Glutamatergic neuron (in vitro differentiated cells): ENCODE measurements at regions not wholly inside any gene's neighbourhood (a gene's known extent, or its start where the extent isn't known, plus 50 kb on each side); places are given as distances from the start of the nearest gene placed in this dataset.

Experiments
- DNase-seq: peaks from one replicate; pipeline ENCODE4 v3.0.0; 2022
- H3K27ac Mint-ChIP-seq: one replicate; pipeline ENCODE4 v1.8.0; 2020; ENCODE audit warnings: mild to moderate bottlenecking, mixed read lengths, inconsistent platforms; ENCODE audit not compliant: unreplicated experiment
- H3K27me3 Mint-ChIP-seq: one replicate; pipeline ENCODE4 v1.8.0; 2020; ENCODE audit warnings: mild to moderate bottlenecking, moderate library complexity, mixed read lengths, inconsistent platforms; ENCODE audit not compliant: unreplicated experiment
- H3K36me3 Mint-ChIP-seq: one replicate; pipeline ENCODE4 v1.8.0; 2020; ENCODE audit warnings: mild to moderate bottlenecking, mixed read lengths, inconsistent platforms; ENCODE audit not compliant: unreplicated experiment
- H3K4me1 Mint-ChIP-seq: one replicate; pipeline ENCODE4 v1.8.0; 2020; ENCODE audit warnings: mild to moderate bottlenecking, low read depth, mixed read lengths, inconsistent platforms; ENCODE audit not compliant: unreplicated experiment
- H3K4me3 Mint-ChIP-seq: one replicate; pipeline ENCODE4 v1.8.0; 2020; ENCODE audit warnings: mild to moderate bottlenecking, mixed read lengths, inconsistent platforms; ENCODE audit not compliant: unreplicated experiment
- H3K9me3 Mint-ChIP-seq: one replicate; pipeline ENCODE4 v1.8.0; 2020; ENCODE audit warnings: mild to moderate bottlenecking, moderate library complexity, mixed read lengths, inconsistent platforms; ENCODE audit not compliant: unreplicated experiment
- TF ChIP-seq, protein P1 (sequence below): fragments of 200-600 bp; sonication (generic); IDR thresholded peaks from one replicate; pipeline ENCODE4 v1.5.0; 2021; ENCODE audit not compliant: partially characterized antibody, unreplicated experiment

DNA sequence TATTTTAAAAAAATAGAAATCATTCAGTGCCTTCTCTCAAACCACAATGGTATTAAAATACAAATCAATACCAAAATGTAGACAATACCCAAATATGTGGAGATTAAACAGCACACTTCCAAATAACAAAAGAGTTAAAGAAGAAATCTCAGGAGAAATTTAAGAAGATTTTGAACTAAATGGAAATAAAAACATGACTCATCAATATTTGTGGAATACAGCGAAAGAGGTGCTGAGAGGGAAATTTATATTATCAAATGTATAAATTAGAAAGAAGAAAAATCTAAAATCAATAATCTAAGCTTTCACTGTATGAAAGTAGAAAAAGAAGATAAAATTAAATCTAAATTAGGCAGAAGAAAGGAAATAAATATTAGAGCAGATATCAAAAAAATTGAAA is 233.1 kb downstream of the RPIA start:
- Mint-ChIP-seq H3K27me3 (no peaks in the 10 kb centered on the region), H3K4me3 (no peak overlapping the region), H3K27ac (no peak overlapping the region), H3K9me3 (peaks cover 6% of the 10 kb centered on the region), H3K36me3 (peaks cover 9% of the 10 kb centered on the region), H3K4me1 (no peaks in the 10 kb centered on the region)
- TF ChIP-seq, protein P1, sequence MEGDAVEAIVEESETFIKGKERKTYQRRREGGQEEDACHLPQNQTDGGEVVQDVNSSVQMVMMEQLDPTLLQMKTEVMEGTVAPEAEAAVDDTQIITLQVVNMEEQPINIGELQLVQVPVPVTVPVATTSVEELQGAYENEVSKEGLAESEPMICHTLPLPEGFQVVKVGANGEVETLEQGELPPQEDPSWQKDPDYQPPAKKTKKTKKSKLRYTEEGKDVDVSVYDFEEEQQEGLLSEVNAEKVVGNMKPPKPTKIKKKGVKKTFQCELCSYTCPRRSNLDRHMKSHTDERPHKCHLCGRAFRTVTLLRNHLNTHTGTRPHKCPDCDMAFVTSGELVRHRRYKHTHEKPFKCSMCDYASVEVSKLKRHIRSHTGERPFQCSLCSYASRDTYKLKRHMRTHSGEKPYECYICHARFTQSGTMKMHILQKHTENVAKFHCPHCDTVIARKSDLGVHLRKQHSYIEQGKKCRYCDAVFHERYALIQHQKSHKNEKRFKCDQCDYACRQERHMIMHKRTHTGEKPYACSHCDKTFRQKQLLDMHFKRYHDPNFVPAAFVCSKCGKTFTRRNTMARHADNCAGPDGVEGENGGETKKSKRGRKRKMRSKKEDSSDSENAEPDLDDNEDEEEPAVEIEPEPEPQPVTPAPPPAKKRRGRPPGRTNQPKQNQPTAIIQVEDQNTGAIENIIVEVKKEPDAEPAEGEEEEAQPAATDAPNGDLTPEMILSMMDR, result no peak
- no peak for DNase-seq

DNA sequence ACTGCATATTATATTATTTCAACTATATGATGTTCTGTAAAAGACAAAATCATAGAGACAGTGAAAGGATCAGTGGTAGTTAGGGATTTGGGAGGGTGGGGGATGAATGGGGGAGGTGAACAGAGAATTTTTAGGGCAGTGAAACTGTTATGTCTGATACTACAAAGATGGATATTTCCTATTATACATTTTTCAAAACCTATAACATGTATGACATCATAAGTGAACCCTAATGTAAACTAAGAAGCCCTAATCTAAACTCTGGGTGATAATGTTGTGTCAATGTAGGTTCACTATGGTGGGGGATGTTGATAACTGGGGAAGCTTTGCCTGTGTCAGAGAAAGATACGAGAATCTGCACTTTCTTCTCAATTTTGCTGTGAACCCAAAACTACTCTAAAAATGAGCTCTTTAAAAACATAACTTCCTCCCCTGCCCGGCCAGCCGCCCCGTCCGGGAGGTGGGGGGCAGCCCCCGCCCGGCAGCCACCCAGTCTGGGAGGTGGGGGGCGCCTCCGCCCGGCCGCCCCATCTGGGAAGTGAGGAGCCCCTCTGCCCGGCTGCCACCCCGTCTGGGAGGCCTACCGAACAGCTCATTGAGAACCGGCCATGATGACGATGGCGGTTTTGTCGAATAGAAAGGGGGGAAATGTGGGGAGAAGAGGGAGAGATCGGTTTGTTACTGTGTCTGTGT is 234.4 kb downstream of the RPIA start:
- Mint-ChIP-seq H3K27me3 (no peaks in the 10 kb centered on the region), H3K4me3 (no peak overlapping the region), H3K36me3 (peaks cover 9% of the 10 kb centered on the region), H3K9me3 (peaks cover 5% of the 10 kb centered on the region), H3K4me1 (no peaks in the 10 kb centered on the region), H3K27ac (peak overlapping the region; percentile 74)
- DNase-seq, result no peak
- TF ChIP-seq, protein P1, result no peak

DNA sequence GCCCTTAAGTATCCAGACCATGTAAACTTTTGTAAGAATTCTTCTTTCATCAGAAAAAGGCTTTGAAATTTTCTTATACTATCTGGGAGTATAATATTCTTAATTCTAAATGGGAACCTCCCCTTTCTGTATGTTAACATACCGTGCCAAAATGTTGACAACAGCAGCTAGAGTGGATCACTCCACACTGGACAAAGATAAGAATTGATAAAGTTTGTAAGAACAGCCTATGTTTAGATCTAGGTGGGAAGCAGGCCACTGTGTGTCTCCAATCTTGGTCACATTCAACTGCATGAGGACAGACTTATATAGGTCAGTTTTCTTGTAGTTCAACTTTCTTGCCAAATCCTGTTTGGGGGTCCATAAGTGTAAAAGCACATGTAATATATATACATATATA is 235.7 kb downstream of the RPIA start:
- peaks cover 9% of the 10 kb centered on the region for H3K36me3 Mint-ChIP-seq
- no peak overlapping the region for H3K27ac Mint-ChIP-seq
- TF ChIP-seq, protein P1, result no peak
- peaks cover 5% of the 10 kb centered on the region for H3K9me3 Mint-ChIP-seq
- H3K4me3 Mint-ChIP-seq, result no peak overlapping the region
- DNase-seq, result no peak
- no peaks in the 10 kb centered on the region for H3K27me3 Mint-ChIP-seq
- peaks cover 2% of the 10 kb centered on the region for H3K4me1 Mint-ChIP-seq

DNA sequence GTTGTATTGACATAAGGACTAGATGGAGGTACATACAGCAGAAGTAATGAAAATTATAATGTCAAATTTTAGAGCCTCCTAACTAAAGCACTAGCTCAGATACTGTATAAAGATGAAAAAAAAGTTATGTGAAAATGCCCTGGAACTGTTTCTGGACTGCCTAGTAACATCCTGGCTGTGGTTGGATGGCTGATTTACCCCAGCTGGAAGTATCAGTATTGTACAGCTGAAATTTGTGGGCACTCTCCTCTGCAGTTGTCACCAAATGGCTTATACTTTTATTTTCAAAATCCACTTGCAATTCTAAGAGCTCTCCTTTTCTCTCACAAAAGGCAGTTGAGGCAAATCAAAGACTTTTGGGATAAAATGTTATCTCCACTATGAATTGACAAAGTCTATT is 239.2 kb downstream of the RPIA start:
- DNase-seq, result no peak
- Mint-ChIP-seq H3K27me3 (no peaks in the 10 kb centered on the region), H3K4me1 (peaks cover 22% of the 10 kb centered on the region), H3K4me3 (no peak overlapping the region), H3K36me3 (no peaks in the 10 kb centered on the region), H3K27ac (no peak overlapping the region), H3K9me3 (peaks cover 3% of the 10 kb centered on the region)
- TF ChIP-seq, protein P1, result no peak

DNA sequence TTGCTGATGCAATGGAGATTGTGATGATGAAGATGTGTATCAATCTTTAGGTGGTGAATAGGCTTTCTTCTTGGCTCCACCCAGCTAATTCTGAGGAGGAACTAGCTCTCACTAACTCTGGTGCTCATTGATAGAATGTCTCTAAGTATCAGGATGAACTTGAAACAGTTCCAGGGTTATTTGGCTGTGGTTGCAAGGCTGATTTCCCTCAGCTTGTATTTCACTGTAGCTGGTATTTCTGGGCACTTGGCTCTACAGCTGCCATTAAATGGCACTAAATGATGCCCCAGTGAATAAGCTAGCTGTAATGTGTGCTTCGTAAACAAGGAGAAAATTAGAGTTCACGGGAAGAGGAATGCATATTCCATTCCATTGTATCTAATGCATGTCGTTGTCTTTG is 241.2 kb downstream of the RPIA start:
- Mint-ChIP-seq H3K4me3 (no peak overlapping the region), H3K27me3 (no peaks in the 10 kb centered on the region), H3K27ac (peak overlapping the region; percentile 28), H3K9me3 (peaks cover 2% of the 10 kb centered on the region), H3K4me1 (peaks cover 22% of the 10 kb centered on the region), H3K36me3 (no peaks in the 10 kb centered on the region)
- TF ChIP-seq, protein P1, result no peak
- DNase-seq, result no peak
